A172 (cell line): ENCODE measurements at regions not wholly inside any gene's neighbourhood (a gene's known extent, or its start where the extent isn't known, plus 50 kb on each side); places are given as distances from the start of the nearest gene placed in this dataset.
"Not testable (repeated sequence)": the region's sequence is repeated elsewhere in the genome, so short reads cannot be mapped to it uniquely, and the experiment has no call there.

ENCODE experiments used
- DNase-seq: peaks from one replicate; pipeline ENCODE4 v3.0.0-alpha.2; 2015; ENCODE audit warnings: low spot score

DNA sequence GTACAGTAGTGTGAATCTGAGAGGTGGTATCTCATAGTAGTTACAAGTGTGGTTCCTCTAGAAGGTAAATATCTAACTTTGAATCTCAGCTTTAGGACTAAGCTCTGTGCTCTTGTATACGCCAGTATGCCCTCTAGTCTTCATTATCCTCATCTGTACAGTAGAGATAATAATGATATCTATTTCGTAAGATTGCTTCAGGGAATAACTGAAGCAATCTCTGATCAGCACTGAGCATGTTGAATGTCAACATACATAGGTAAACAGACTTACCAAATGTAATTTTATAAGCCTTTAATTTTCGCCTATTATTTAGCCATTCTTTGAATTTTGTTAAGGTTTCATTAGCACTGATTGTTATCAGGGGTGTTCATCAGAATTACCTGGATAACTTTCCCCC, 175.2 kb upstream of the ANKRD50 start:
- DNase-seq, result no peak

DNA sequence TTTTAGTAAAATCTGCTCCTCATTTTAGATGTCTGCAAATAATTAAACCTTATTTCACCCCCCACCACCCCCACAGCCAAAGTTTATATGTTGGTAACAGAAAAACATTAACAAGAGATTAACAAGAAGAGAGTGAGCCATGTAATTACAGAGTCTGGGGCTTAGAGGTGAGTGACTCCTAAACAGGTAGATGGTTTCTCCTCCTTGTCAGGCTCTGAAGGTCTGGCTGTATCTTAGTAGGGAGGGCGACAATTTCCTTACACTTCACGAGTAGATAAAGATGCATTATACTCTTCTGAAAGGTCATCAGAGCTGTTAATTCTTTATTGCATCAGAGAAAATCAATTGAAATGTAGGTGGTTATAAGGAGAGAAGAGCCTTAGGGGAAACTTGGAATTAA, 171.8 kb upstream of the ANKRD50 start:
- DNase-seq, result no peak

DNA sequence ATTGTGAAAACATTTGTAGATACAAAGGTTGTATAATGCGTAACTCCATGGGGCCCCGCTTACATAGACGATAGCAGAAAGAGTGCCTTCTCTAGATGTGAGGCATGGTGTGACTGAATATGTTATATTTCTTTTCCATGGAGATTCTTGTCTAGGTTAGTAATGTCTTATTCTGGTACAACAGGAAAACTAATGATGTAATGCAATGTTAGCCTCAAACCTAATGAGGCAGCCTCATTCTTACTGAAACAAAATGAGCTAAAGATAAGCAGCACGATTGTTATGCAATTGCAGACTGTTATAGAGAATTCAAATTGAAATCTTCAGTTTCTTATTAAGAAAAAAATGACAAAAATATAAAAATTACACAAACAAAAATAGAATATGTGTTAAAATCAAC, 171.1 kb upstream of the ANKRD50 start:
- DNase-seq, result no peak

DNA sequence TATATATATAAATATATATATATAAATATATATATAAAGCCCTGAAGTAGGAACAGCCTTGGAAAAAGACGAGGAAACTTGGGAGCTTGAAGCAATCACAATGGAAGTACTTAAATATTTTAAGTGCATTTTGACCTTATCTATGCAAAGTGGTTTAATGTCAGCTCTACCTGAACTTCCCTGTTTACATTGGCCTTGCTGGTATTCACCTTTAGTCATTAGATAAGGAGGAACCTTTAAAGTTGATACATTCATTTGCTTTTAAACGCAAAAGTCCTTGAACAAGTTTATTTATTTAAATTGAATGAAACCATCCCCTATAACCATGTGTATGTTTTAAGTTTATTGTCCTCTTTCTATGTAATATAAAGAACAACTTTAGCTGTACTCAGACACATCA, 166.7 kb upstream of the ANKRD50 start:
- DNase-seq, result no peak

DNA sequence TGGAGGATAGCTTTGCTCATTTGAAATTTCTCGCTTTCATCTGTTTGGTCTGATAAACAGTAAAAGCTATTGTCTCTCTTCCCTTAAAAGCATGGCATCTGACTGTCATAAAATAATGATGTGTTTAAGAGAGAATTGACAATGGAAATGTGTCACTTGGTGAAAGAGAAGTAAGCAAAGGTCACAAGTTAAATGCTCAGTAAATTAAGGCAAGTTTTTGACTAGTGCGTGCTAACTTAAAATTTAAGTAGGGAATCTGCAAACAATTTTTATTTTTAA, 161.6 kb upstream of the ANKRD50 start:
- no peak for DNase-seq

DNA sequence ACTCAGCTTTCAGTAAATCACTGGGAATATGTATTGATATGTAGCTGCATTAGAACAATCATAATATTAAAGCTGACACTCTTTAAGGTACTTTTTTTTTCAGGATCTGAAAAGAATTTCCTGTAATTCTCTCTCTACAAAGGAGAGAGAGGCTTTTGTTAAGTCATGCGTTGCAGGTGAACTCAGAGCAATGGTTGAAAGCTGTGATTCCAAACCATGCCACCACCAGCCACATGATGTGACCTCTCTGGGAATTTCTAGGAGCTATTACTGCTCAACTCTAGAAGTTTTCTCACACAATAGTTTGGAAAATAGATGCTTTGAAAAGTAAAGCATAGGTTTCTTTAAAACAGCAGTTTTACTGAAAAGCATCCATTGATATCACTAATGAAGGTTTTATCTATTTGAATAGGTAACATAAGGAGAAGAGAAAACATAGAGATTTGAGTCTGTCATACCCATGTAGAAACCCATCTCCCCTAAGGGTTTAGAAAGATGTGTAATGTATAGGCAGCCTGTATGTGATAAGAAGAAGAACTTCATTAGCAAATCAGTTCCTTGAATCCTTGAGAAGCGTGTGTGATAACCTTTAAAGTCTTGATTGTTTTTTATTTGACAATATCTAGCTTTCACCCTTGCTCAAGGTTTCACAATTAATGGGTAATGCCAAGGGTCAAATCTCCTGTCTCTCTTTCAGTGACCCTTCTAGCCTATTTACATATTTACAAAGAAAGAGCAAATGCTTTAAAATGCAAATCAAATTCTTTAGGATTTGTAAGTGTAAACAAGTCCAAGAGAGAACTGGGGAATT, 161.0 kb upstream of the ANKRD50 start:
- no peak for DNase-seq

DNA sequence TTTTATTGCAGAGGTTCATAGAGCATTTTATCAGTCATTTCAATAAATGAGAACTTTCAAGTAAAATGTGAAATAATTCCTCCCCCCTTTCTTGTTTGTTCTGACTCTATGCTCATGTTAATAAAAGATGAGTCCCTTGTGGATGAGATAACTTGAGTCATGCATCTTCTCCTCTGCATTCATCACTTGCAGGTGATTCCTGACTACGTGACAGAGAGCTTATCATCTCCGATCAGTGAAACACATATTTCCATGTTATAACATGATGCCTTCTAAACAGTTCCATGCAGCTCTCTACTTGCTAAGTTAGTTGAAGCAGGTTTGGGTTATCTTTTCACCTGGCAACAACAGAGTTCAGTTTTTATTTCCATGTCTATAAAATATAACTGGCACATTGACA, 160.1 kb upstream of the ANKRD50 start:
- DNase-seq, result no peak

DNA sequence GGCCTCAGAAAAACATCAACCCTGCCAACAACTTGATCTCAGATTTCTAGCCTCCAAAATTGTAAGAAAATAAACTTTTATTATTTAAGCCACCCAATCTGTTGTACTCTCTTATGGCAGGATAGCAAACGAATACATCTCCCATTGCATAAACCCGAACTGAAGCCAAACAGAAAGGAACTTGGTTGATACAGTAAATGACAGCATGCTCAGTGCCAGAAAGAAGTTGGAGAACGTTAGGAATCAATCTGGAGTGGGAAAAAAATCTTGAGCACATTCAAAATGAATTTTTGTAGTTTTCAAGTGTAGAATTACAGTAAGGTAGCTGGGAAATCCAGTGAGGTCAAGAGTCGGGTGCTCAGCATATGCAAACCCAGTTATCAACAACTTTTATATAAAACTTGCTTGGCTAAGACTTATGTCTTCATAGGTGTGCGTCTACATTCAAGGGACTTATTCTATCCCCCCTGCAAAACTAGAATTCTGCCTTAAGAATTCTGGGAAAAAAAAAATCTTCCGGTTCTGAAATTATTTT, 157.5 kb upstream of the ANKRD50 start:
- no peak for DNase-seq

DNA sequence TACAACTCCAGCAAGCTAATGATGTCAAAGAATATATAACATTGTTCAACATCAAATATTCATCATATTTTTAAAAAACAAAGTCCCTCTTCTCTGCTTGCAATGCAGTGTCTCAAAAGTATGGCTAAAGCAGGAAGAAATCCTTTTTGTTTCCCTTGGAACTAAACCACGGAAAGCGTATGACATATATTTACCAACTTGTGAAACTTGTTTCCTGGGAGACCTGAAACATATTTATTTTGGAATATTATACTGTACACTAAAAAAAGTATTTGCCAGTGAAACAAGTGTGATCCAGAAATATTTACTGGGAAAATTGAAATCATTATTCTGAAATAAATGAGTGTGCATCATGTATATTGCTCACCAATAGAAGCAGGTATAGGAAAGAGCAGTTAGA, 156.0 kb upstream of the ANKRD50 start:
- DNase-seq, result no peak

DNA sequence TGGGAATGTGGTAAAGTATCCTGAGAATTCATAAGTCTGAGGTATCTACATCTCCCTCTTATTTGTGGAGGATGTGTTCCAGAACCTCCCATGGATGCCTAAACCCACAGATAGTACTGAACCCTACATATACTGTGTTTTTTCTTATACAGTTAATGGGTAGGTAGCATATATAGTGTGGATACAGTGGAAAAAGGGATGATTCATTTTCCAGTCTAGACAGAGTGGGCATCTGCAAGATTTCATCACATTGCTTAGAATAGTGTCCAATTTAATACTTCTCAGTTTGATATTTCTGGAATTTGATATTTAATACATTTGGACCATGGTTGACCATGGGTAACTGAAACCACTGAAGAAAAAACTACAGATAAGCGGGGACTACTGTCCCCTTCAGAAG, 155.0 kb upstream of the ANKRD50 start:
- DNase-seq, result no peak

DNA sequence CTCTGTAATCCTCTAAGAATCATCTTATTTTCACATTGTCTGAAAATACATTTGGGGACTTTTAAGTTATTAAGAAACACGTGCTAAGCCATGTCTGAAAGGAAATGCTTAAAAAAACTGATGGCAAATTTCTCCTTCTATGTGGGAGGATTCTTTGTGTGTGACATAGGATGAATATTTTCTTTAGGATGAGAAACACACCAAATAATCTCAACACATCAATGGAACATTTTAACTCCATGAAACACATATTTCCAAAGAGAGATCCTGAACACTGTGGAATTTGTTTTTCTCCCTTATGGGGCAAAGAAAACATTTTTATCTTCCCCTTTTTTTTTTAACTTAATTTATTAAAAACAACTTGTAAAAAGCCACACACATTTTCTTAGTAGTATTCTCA, 153.8 kb upstream of the ANKRD50 start:
- no peak for DNase-seq

DNA sequence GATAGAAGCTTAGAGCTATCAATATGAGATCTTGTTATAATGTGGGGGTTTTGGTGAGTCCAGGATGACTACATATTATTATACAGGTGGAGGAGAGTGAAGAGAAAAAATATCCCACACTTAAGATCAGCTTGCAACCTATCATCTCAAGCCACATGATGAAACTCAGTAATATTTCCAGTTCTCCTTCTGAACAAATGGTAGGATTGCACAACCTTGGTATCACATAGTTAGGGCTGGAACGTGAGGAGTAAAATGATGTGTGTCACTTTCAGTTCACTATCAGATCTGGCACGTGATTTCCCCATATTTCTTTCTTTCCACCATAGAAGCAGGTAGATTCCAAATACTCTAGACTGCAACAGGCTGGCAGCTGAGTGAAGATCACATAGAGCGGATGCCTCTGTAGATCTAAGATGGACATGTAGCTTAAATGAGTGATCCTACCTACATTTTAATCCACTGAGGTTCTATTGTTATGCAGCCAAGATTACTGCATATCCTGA, 150.6 kb upstream of the ANKRD50 start:
- DNase-seq, result no peak

DNA sequence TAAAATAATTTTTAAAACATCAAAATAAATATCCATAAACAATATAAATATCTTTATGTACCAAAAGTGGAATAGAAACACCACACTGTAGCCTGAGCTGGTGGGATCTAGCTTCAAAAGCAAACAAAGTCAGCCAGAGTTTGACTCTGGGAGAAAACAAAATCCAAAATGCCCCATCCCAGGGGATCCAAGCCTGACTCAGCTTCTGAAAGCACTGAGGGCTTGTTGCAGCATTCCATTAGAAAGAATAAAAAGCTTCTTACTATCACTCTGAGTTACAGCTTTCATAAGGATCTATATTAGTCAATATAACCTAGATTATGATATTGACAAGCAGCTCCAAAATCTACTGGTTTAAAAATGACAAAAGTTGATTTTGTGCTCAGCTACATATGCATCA, 149.7 kb upstream of the ANKRD50 start:
- no peak for DNase-seq

DNA sequence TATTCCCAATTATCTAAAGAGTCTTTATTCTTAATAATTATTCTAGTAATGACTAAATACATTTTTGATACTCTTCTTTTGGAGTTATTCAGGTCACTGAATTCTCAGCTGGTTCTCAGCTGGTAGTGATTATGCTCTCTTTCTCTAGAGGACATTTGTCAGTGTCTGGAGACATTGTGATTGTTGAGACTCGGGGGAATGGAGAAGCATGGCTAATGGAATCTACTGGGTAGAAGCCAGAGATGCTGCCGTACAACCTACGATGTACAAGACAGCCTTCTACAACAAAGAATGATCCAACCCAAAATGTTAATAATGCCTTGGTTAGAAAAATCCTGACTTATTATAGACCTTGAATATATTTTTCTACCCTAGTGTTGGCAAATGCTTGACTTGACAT, 149.2 kb upstream of the ANKRD50 start:
- DNase-seq, result no peak

DNA sequence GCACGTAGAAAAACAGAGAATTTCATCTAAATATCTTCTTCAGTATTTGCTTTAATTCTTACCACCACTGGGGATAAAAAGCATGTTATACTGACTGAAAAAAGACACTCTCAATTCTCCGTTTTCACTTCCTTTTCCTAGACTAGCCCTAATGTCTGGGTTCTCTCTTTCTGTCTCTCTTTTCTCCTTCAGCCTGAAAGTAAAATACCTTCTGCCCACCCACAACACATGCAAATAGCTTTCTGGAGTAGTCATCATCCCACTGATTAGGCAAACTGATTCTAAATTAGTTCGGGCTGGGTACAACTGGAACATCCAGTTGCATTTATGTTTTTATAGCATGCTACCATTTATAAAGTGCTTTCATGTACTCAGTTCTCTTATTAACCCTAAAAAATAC, 142.4 kb upstream of the ANKRD50 start:
- DNase-seq, result no peak

DNA sequence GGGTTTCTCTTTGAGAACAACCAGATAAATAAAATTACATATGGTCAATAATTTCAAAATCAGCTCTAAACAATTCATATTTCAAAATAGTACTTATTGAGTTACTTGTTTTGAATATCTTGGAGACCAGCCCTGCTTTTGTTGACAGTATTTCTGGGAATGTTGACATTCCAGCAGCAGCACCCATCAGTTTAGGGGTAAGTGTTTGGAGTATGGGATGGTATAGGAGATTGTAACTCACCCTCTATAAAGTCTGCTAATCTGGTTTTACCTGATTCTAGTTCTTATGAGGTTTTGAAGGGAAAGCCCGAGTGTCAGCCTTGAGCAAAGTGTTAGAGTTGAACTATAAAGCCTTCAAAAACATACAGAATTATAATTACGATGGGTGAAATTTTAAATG, 139.2 kb upstream of the ANKRD50 start:
- DNase-seq, result no peak

DNA sequence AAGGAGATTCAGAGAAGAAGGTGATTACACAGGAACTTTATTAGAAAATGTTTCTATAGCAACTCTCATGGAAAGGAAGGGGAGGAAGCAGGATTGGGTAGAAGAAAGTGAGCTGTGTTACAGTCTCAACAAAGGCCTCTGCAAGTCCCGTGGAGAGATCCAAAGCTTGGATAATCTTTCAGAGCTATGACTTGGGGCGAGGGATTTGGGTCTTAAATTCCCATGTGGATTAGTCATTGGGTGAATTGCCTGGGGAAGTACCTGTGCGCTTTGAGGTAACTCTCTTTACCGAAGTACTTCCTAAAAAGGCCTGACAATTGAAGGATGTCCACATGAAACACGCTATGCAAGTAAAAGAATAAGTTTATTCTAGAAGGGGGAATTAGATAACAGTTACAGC, 133.8 kb upstream of the ANKRD50 start:
- peak; percentile 14 for DNase-seq

DNA sequence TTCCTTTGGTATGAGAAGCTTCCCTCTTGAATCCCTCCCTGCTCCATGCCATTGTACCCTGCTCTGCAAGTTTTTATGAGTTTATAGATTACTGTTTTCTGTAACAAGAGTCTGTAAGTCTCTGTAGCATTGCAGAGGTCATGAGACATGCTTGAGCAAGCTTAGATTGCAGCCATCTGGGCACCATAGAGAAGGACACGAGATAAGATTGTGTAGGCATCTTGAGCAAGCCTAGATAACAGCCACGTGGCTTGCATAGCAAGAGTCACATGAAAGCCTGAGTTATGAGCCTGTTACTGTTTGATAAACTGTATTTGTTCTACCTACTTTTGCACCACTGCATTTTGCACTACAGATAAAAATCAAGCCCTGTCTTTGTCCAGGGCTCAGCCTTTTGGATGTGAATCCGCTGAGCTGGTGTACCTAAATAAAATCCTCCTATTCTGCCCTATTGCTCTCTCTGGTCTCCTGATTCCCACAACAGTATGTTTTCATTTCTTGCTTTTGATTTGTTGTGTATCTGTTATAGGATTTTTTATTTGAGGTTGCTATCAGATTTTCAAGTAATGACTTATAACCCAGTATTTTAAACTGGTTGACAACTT, 127.4 kb upstream of the ANKRD50 start:
- DNase-seq, result no peak

DNA sequence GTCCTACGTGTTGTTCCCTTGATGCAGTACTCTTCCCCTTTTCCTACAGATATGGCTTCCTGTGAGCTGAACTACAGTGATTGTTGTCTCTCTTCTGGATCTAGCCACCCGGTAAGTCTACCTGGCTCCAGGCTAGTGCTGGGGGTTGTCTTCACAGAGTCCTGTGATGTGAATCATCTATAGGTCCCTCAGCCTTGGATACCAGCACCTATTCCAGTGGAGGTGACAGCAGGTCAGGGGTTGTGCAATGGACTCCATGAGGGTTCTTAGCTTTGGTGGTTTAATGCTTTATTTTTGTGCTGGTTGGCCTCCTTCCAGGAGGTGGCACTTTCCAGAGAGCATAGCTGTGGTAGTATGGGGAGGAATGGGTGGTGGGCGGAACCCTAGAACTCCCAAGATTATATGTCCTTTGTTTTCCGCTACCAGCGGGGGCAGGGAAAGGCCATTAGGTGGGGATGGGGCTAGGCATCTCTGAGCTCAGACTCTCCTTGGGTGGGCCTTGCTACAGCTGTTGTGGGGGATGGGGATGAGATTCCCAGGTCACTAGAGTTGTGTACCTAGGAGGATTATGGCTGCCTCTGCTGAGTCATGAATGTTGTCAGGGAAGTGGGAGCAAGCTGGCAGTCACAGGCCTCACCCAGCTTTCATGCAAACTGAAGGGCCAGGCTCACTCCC, 121.4 kb upstream of the ANKRD50 start:
- no peak for DNase-seq

DNA sequence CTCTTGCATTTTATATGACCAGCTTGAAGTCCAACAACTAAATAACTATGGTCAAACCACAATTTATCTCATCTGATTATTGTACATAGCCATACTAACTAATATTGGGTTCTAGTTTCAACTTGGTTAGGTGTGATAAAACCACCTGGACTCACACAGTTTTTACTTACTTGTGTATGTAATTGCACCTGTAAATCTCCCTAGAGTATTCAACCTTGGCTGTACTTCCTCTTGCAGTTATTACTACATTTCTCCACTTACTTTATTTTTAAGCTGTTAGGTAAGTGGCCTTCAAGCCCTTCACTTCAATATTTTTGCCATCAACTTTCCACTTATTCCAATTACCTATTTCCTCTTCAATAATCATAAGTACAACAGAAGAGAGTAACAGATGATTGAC, 115.8 kb upstream of the ANKRD50 start:
- no peak for DNase-seq

DNA sequence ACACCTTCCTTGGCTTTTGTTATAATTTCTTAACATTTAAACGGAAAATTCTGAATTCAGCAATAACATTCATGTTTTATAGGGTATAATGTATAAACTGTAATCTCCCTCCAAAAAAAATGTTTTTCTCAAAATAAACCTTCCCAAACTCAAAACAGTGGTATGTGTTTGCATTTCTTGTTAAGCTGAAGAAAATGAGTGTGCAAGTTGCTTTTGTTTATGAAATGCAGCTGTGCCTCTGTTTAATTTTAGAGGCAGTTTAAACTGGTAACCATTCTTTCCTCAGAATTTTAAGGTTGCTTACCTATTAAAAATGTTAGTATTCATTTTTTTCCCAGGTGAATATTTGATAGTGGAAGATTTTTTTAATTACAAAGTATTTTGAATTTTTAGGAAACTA, 105.0 kb upstream of the ANKRD50 start:
- no peak for DNase-seq

DNA sequence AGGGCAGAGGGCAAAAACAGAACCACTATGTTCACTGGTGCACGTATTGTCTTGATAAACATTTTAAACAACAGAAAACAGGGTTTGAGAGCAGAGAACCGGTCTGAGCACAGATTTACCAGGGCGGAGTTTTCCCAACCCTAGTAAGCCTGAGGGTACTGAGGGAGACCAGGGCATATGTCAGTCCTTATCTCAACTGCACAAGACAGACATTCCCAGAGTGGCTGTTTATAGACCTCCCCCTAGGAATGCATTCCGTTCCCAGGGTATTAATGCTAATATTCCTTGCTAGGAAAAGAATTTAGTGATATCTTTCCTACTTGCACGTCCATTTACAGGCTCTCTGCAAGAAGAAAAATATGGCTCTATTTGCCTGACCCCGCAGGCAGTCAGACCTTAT, 99.7 kb upstream of the ANKRD50 start:
- DNase-seq, result not testable (repeated sequence)

DNA sequence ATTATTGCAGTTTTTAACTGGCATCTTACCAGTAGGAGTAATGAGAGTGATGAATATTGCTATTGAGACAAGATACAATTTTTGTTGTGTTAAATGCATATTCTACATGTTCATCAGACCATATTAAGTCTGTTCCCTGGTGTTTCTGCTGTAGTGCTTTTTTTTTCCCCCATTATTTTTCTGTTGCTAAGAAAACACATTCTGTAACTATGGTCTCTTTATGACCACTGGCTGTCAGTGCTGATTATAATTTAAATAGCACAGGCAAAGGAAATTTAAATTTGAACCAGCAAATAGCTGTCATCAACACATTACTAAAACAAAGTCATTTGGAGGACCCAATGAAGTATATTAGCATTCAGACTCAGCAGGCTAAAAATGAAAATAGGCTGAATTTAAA, 98.3 kb upstream of the ANKRD50 start:
- no peak for DNase-seq
